ENCODE measurements at regions not wholly inside any gene's neighbourhood (a gene's known extent, or its start where the extent isn't known, plus 50 kb on each side); places are given as distances from the start of the nearest gene placed in this dataset.
A peak's percentile ranks its signal among the peaks of the same experiment; 100 is the strongest.

- DNase-seq (ENCODE audit: extremely low read depth in 1 of 11, low read depth in 9 of 11, low spot score in 4 of 11), result no peak
Measured at GRCh38 chr10:44435196-44435595, 50.3 kb upstream of the CXCL12 start.

GRCh38 chr10:44436240-44436639 is 51.3 kb upstream of the CXCL12 start:
- DNase-seq (ENCODE audit: extremely low read depth in 1 of 11, low read depth in 9 of 11, low spot score in 4 of 11), result no peak

GRCh38 chr10:44437840-44438511 is 53.1 kb upstream of the CXCL12 start:
- DNase-seq (ENCODE audit: extremely low read depth in 1 of 11, low read depth in 9 of 11, low spot score in 4 of 11), result no peak

- DNase-seq (ENCODE audit: extremely low read depth in 1 of 11, low read depth in 9 of 11, low spot score in 4 of 11), result no peak
Measured at GRCh38 chr10:44439239-44439957, 54.5 kb upstream of the CXCL12 start.

- DNase-seq (ENCODE audit: extremely low read depth in 1 of 11, low read depth in 9 of 11, low spot score in 4 of 11), result no peak
Measured at GRCh38 chr10:44439958-44440244, 55.0 kb upstream of the CXCL12 start.

- DNase-seq (ENCODE audit: extremely low read depth in 1 of 11, low read depth in 9 of 11, low spot score in 4 of 11), result no peak
Measured at GRCh38 chr10:44457259-44457658, 72.4 kb upstream of the CXCL12 start.

- no peak for DNase-seq (ENCODE audit: extremely low read depth in 1 of 11, low read depth in 9 of 11, low spot score in 4 of 11)
Measured at GRCh38 chr10:44458671-44459413, 73.9 kb upstream of the CXCL12 start.

GRCh38 chr10:44459671-44460070 is 74.8 kb upstream of the CXCL12 start:
- no peak for DNase-seq (ENCODE audit: extremely low read depth in 1 of 11, low read depth in 9 of 11, low spot score in 4 of 11)

GRCh38 chr10:44460416-44460815 is 75.5 kb upstream of the CXCL12 start:
- no peak for DNase-seq (ENCODE audit: extremely low read depth in 1 of 11, low read depth in 9 of 11, low spot score in 4 of 11)

GRCh38 chr10:44462338-44462914 is 77.5 kb upstream of the CXCL12 start:
- DNase-seq (ENCODE audit: extremely low read depth in 1 of 11, low read depth in 9 of 11, low spot score in 4 of 11), result no peak

- DNase-seq (ENCODE audit: extremely low read depth in 1 of 11, low read depth in 9 of 11, low spot score in 4 of 11), result no peak
Measured at GRCh38 chr10:44463511-44464121, 78.7 kb upstream of the CXCL12 start.

GRCh38 chr10:44464503-44464902 is 79.6 kb upstream of the CXCL12 start:
- no peak for DNase-seq (ENCODE audit: extremely low read depth in 1 of 11, low read depth in 9 of 11, low spot score in 4 of 11)

GRCh38 chr10:44465401-44466115 is 80.7 kb upstream of the CXCL12 start:
- DNase-seq (ENCODE audit: extremely low read depth in 1 of 11, low read depth in 9 of 11, low spot score in 4 of 11), result no peak

- DNase-seq (ENCODE audit: extremely low read depth in 1 of 11, low read depth in 9 of 11, low spot score in 4 of 11), result no peak
Measured at GRCh38 chr10:44466236-44466635, 81.3 kb upstream of the CXCL12 start.

- no peak for DNase-seq (ENCODE audit: extremely low read depth in 1 of 11, low read depth in 9 of 11, low spot score in 4 of 11)
Measured at GRCh38 chr10:44467090-44467489, 82.2 kb upstream of the CXCL12 start.

GRCh38 chr10:44467900-44468299 is 83.0 kb upstream of the CXCL12 start:
- no peak for DNase-seq (ENCODE audit: extremely low read depth in 1 of 11, low read depth in 9 of 11, low spot score in 4 of 11)

- DNase-seq (ENCODE audit: extremely low read depth in 1 of 11, low read depth in 9 of 11, low spot score in 4 of 11), result no peak
Measured at GRCh38 chr10:44468525-44468924, 83.6 kb upstream of the CXCL12 start.

- DNase-seq (ENCODE audit: extremely low read depth in 1 of 11, low read depth in 9 of 11, low spot score in 4 of 11), result no peak
Measured at GRCh38 chr10:44468965-44469364, 84.1 kb upstream of the CXCL12 start.

GRCh38 chr10:44470784-44471183 is 85.9 kb upstream of the CXCL12 start:
- peak in 6 of 11 donors; percentile 21 to 41 (median 30) for DNase-seq (ENCODE audit: extremely low read depth in 1 of 11, low read depth in 9 of 11, low spot score in 4 of 11)

Measured in renal cortex interstitium (tissue), 11 donors.